ENCODE measurements at regions not wholly inside any gene's neighbourhood (a gene's known extent, or its start where the extent isn't known, plus 50 kb on each side); places are given as distances from the start of the nearest gene placed in this dataset.

DNA sequence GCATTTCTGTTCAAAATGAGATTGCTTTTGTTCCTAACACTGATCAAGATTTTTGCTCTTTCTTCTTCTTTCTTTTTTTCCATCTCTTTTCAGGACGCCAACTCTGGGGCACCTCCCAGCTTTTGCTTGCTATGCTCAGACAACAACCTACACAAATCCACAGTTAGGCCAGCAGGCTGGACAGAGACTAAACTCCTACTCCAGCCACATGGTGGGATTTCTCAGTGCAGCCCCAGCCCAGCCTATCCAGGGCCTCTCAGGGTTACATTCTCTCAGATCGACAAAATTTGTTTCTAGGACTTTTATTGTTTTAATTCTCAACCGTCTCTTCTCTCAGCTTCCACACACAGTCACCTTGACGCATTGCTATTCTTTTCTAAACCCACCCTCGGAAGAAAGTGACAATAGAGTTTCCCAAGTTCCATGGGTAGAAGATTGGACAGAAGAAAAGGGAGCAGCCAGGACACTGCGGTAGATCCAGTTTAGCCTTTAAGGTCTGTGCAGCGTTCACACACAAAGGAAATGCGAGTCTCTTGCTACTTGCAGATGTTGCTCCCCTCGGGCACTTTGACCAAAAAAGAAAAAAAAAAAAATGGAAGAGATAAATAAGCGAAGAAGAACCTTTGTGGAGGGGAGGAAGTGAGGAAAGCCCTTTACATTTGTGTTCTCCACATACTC, 588.6 kb upstream of the GRAMD2B start:
- DNase-seq = no peak

DNA sequence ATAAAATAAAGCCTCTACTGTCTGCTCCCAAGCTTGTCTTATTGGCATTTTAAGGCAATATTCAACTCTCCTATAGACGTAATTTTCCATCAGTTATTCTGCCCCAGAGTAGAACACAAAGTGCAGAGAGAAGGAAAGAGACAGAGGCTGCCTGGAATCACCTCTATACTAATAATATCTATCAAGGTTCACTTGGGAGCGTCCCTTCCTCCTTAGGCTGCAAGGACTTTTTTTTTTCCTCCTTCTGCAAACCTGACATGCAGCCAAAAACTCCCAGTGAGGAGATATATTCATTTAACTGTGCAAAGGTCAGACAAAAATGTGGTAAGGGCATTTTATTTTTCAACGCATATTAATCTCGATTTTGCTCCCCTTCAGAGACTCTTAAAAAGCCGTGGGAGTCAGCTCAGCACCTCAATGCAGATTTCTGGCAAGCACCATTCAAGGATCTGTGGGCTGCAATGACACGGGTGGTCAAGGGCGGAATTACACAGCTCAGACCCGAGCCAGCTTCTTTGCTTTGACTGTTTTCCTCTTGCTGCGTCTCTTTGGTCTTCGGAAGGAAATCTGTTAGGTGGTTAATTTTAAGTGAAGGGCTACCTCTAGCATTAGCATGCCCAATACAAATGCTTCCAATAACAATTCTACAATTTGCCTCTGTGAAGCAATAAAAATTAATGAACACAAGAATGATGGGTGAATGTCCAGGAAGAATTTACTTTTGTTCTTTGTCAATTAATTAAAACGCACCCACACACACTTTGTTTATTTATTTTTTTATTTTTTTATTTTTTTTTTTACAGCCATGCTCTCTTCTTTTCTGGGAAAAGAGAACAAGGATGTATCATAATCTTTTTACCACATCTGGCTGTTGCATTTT, 587.7 kb upstream of the GRAMD2B start:
- peak; percentile 55 for DNase-seq

DNA sequence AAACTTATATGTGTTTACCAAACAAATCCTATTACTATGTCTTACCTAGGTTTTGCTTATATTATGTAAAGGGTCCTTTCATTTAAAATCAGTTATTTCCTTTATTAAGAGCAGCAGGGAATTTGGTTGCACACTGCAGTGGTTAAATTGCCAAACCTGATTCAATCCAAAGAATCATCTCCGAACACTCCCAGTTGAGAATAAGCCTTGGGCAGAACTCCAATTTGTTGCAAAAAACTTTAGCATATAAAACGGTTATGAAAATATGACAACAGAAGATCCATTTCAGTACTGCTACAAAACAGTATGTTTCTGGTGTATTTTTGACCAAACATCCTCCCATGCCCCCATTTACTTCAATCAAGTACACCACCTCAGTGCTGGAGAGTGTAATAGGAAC, 587.0 kb upstream of the GRAMD2B start:
- no peak for DNase-seq

- no peak for DNase-seq
Measured at GRCh38 chr5:125837866-125838265, 585.3 kb upstream of the GRAMD2B start.

DNA sequence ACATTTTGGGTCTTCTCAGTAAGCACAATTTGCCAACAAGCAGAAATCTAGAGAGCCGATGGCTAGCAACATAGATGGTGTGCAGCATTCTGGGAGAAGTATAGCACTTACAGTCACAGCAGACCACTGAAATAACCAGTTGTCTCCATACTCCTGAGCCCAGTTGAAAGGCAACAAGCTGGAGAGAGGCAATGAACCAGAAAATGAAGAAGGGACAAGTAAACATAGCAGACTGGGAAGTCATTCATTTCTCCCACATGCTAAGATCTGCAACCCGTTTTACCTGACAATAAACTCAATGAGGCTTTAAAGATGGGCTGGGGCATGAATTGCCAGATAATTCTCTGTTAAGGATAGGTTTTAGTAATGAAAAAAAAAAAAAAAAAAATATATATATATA, 575.6 kb upstream of the GRAMD2B start:
- no peak for DNase-seq

DNA sequence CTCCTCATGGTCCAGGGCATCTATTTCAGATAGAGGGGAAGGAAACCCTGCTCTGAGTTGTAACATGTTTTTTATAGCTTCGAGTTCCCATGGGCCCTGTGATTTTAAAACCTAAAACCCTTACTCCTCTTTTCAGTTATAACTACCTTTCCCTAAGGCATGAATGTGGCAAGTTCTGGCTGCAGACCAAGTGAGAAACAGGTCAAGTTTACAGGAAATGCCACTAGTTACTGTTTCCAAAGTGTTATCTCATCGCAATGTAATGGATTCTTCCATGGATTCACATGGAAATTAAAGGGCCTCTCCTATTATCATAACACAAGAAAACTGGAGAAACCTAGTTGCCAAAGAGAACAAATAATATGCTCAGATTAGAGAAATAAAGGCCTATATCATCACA, 574.5 kb upstream of the GRAMD2B start:
- no peak for DNase-seq

DNA sequence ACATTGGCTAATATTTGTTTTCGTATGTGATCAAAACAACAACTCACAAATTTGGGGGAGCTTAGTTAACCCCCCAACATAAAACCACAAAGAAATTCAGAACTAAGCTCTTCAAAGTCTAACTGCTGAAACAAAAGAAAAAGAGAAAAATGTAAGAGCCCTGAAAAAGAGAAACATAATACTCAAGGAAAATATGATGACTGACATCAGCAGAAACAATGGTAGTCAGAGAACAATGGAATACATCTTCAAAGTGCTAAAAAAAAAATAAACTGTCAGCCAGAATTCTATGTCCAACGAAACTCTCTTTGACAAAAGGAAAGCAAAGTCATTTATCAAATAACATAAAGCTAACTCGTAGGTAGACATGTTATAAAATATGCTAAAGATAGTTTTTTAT, 566.3 kb upstream of the GRAMD2B start:
- DNase-seq = no peak

DNA sequence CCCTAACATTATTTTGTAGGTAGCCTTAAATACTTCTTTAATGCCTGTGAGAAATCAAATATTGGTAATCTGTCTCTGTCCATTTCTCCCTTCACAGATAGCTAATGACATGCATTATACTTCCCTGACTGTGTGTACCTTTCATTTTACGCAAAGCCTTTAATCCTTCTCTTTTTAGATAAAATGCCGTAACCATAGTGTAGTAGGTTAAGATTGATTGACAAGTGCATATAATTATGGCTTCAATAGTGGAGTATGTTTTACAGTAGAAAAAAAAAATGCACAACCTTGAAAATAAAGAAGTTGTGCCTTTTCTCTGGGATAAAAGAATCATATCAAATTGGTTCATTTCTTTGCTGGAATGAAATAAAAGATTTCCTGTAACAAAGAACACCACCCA, 559.6 kb upstream of the GRAMD2B start:
- no peak for DNase-seq

- no peak for DNase-seq
Measured at GRCh38 chr5:125865166-125865815, 557.9 kb upstream of the GRAMD2B start.

- DNase-seq = no peak
Measured at GRCh38 chr5:125868036-125868435, 555.2 kb upstream of the GRAMD2B start.

DNA sequence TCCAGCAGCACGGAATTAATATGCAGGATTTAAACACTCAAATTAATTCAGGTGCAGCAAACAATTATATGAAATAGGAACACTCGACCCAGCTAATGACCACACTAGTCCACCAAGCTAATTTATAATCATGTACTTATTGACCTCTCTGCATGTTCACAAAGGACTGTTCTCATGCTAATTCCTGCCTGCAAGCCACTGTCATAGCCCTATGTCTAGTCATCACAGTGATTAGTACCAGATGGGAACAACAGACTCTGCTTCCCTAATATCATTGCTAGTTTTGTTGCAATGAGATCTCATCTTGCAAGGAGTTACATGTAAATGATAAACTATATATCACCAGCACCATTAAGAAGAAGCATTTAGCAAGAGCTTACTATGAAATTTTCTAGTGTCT, 553.0 kb upstream of the GRAMD2B start:
- no peak for DNase-seq

- DNase-seq = no peak
Measured at GRCh38 chr5:125874057-125874456, 549.2 kb upstream of the GRAMD2B start.

DNA sequence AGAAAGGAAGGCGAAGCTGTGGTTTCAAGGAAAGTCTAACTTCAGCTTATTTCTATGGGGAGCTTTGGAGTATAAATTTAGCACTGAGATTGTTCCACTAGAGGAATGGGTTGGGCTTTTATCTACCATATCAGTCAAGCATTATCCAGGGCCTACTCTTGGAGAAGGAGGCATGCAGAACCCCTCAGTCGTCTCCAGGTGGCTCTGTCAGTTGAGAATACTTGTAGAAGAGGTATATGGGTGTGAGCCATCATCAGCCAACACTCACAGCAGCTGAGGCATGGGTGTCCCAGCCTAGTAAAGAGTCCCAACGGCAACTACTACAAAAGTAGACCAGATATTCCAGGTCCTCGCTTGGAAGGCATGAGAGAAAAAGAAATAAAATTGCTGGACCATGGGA, 548.5 kb upstream of the GRAMD2B start:
- no peak for DNase-seq

DNA sequence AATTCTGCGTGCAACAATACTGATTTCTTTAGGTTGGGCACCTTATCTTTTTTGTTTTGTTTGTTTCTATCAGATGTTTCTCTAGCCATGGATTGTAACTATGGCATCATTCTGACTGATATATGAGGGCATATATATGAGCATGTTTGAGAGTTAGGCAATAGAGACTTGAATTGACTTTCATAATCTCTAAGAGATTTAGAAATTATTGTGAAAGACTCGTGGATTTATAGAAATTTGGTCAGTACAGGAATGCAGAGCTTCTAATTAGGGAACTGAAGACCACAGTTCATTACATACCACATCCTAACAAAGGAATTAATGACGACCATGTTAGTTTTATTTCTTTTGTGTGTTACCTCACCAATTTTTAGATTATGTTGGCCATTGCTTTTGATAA, 546.0 kb upstream of the GRAMD2B start:
- DNase-seq = no peak

- no peak for DNase-seq
Measured at GRCh38 chr5:125882061-125882460, 541.1 kb upstream of the GRAMD2B start.

DNA sequence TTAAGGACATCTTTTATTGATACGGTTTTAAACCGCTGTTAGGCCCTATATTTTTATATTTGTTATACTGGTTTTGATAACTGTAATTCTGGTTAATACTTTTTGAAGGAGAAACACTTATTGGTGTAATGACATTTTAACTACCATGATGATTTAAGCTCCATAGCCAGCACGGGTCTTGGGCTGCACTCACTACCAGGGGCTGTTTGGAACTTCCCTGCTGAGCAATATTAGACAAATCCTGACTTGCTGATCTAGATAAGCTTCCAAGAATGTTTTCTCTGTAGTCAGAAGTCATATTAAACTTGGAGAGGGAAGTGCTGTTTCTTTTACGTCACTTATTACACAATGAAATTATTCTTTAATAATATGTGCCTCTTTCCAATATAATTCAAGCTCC, 540.0 kb upstream of the GRAMD2B start:
- DNase-seq = no peak

DNA sequence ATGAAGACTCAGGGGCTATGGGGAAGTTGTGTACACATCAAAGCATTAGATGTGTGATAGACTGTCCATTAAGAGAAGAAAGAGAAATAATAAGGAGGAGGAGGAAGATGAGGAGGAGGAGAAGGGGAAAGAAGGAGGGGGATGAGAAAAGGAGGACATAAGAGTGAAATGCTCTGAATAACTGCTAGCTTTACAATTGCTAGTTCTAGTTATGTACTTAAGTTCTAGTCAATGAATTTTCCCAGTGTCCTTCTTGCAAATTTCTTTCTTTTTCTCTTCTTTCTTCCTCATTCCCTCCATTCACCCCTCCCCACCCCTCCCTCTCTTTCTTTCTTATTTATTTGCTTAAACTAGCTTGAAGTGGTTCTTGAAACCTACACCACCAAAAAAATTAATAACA, 534.9 kb upstream of the GRAMD2B start:
- no peak for DNase-seq

DNA sequence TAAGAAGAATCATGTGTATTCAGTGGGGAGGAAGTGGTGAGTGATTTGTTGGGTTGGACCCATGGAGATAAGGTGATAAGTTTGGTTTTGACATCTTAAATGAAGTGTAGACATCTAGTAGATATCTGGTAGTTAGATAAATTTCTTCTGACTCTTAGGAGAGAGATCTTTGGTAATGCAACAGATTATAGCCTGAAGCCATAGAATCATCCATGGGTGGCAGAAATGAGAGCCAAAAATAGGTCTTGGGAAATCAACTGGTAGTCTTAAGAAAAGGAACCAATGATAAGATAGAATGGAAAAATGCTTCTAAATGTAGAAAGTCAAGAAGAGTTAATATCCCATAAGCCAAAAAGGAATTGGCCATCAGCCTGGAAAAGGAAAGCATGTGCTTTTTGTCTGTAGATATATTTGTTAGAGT, 532.7 kb upstream of the GRAMD2B start:
- DNase-seq = no peak

DNA sequence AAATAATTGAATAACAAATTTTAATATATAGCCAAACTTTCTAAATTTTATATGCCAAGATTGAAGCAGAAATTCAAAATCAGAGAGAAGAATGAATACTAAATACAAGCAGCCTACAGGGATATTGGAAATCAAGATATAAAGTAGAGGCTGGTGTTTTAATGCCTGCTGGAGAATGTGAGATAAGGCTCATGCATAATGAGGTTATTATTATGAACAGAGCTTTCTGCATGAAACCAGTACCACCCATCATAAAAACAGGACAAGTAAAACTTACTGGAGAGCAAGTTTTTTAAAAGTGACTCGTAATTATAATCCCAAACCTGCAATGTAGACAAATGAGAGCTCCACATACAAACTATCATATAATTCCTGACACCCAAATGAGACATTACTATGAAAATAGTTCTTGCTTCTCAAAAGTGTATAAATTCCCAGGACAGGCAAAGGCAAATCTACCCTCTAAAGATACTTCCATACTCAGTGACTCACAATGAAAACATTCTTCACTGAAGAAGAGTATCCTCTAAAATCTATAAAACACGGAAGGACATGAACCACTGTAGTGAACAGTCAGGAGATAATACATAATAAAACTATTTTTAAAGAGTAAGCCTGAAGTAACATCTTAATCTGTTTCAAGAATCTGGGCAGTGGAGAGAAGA, 532.0 kb upstream of the GRAMD2B start:
- DNase-seq = no peak

GRCh38 chr5:125894383-125894782, 528.8 kb upstream of the GRAMD2B start:
- no peak for DNase-seq

DNA sequence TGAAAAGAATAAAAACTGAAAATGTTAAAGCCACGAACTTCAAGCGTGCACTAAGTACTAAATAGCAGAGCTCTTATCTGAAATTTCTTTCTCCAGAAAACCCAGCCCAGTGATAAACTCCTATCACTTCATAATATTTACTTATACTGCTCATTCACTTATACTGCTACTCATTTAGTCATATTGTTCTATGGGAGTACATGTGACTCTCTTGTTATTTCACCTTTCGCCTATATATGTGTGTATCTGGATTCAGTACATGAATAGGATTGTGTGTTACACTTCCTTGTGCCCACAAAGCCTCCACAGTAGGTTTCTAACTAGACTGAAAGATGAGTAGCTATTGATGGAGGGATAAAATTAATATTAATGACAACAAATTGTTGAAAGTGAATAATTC, 526.8 kb upstream of the GRAMD2B start:
- no peak for DNase-seq

GRCh38 chr5:125897089-125897488, 526.1 kb upstream of the GRAMD2B start:
- DNase-seq = no peak

DNA sequence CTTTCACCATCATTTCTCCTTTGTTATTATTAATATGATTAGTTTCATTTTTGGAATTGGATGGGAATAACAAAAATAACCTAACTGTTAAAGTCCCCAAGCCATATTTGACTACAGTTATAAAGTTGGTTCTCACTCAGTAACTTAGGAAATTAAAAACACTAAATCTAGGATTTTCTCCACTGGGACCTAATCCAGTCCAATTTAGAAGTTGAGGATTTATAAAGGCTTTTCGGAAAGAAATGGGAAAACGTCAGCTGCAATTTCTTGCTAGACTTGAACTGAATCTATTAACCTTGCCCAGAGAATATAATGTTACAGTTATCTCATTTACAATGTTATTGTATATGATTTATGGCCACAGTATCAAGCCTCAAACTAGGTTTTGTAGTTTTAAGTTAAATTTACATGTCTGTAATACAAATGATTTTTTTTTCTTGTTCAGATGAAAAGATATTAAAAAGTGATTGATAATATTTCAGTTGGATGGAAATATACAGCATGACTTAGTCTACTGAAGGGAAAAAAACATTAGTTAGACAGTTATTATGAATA, 524.3 kb upstream of the GRAMD2B start:
- DNase-seq = no peak
